K562 (cell line): ENCODE measurements at regions not wholly inside any gene's neighbourhood (a gene's known extent, or its start where the extent isn't known, plus 50 kb on each side); places are given as distances from the start of the nearest gene placed in this dataset.
A peak's percentile ranks its signal among the peaks of the same experiment; 100 is the strongest.

ENCODE experiments used
- ATAC-seq: fragments of 200-7000 bp; cut with Tn5 transposase; 3 replicates; pipeline ENCODE4 v1.9.1; 2020; ENCODE audit warnings: moderate library complexity
- BruUV-seq: library from RNA; stranded (reverse); fragments of 400-500 nt; replicated peaks from 2 replicates; lab custom pipeline; 2021; lab: Mats Ljungman, UMichigan
- CTCF ChIA-PET: fragments of 300-600 bp; formaldehyde crosslinking; extraction: SDS; loops from one replicate; lab custom pipeline; 2021; ENCODE audit warnings: low intra/inter-chr PET ratio; lab: Yijun Ruan, JAX
- POLR2A ChIA-PET: fragments of 300-600, 350-650 bp; sonication (Branson Sonifier 250); formaldehyde crosslinking; extraction: SDS; loops from one replicate; lab custom pipeline; 2021; ENCODE audit warnings: antibody characterized with exemption, inconsistent platforms; lab: Yijun Ruan, JAX
- DNase-seq, 4 experiments: peaks; one replicate each; pipeline versions ENCODE4 v3.0.0 to v3.0.0-alpha.2; 2011 to 2018; ENCODE audit warnings: low spot score in 3 of 4, mixed read lengths in 3 of 4; ENCODE audit errors: extremely low read depth in 1 of 4
- FAIRE-seq: peaks from 2 replicates; lab custom pipeline; 2011; peaks lifted over from hg19 to GRCh38; lab: Jason Lieb, UNC
- H2AFZ ChIP-seq: 2 replicates; pipeline ENCODE4 v1.6.0; 2011; ENCODE audit warnings: low read depth, low read length, control low read depth, inconsistent platforms
- H3K27ac ChIP-seq: fragments of 200-600 bp; 3 replicates; pipeline ENCODE4 v1.8.0; 2011; ENCODE audit warnings: low read depth, mild to moderate bottlenecking, control low read depth, inconsistent platforms, low read length, moderate library complexity, mixed read lengths; ENCODE audit errors: extremely low read depth
- H3K27me3 ChIP-seq, 2 experiments: fragments of 300-600 bp in 1 of 2; 2 replicates in 1 of 2; 3 replicates in 1 of 2; pipeline versions ENCODE4 v1.6.0 to v1.8.0; 2011; ENCODE audit warnings: inconsistent platforms in 2 of 2, low read length in 2 of 2, mild to moderate bottlenecking in 1 of 2, mixed read lengths in 1 of 2, moderate library complexity in 1 of 2; ENCODE audit not compliant: control insufficient read depth in 2 of 2, insufficient read depth in 2 of 2
- H3K36me3 ChIP-seq: fragments of 300-600 bp; 3 replicates; pipeline ENCODE4 v1.8.0; 2011; ENCODE audit warnings: mild to moderate bottlenecking, low read length, inconsistent platforms; ENCODE audit not compliant: control insufficient read depth, insufficient read depth
- H3K4me1 ChIP-seq, 2 experiments: fragments of 200-600 bp in 1 of 2; replicated peaks in 1 of 2; 2 replicates in 1 of 2; 3 replicates in 1 of 2; pipeline versions ENCODE4 v1.5.1 to v1.8.0; 2011; ENCODE audit warnings: inconsistent platforms in 2 of 2, low read length in 2 of 2, mild to moderate bottlenecking in 1 of 2, mixed read lengths in 1 of 2, moderate library complexity in 1 of 2; ENCODE audit not compliant: control insufficient read depth in 2 of 2, insufficient read depth in 2 of 2
- H3K4me2 ChIP-seq: 2 replicates; pipeline ENCODE4 v1.6.1; 2011; ENCODE audit warnings: low read length, control low read depth, inconsistent platforms, mixed read lengths; ENCODE audit not compliant: insufficient read depth
- H3K4me3 ChIP-seq: fragments of 200-600 bp; sonication (generic), shearing (Covaris generic); 2 replicates; pipeline ENCODE4 v1.5.1; 2016; ENCODE audit warnings: control low read depth, inconsistent platforms
- H3K79me2 ChIP-seq: fragments of 200-600 bp; 3 replicates; pipeline ENCODE4 v1.8.0; 2011; ENCODE audit warnings: low read length, inconsistent platforms; ENCODE audit not compliant: control insufficient read depth, insufficient read depth
- H3K9ac ChIP-seq, 2 experiments: 2 replicates each; pipeline versions ENCODE4 v1.6.0 to v1.6.1; 2011; ENCODE audit warnings: low read depth in 2 of 2, low read length in 2 of 2, control low read depth in 1 of 2, inconsistent platforms in 1 of 2, mild to moderate bottlenecking in 1 of 2, mixed read lengths in 1 of 2; ENCODE audit not compliant: insufficient read depth in 1 of 2
- H3K9me1 ChIP-seq: one replicate; pipeline ENCODE4 v1.6.0; 2011; ENCODE audit warnings: inconsistent platforms, mild to moderate bottlenecking, low read length, moderate library complexity; ENCODE audit not compliant: control insufficient read depth, insufficient read depth
- H3K9me3 ChIP-seq: replicated peaks from 2 replicates; pipeline ENCODE4 v1.5.1; 2011; ENCODE audit warnings: low read depth, low read length, inconsistent platforms; ENCODE audit not compliant: control insufficient read depth, insufficient read depth
- H4K20me1 ChIP-seq: replicated peaks from 2 replicates; pipeline ENCODE4 v1.6.1; 2011; ENCODE audit warnings: low read length, inconsistent platforms, mixed read lengths; ENCODE audit not compliant: control insufficient read depth, insufficient read depth
- ARID1B ChIP-seq: fragments of 450-650 bp; IDR thresholded peaks from 2 replicates; pipeline ENCODE4 v1.6.1; 2016; ENCODE audit warnings: antibody characterized with exemption, mild to moderate bottlenecking, inconsistent platforms
- CBFA2T3 ChIP-seq: fragments of 450-650 bp; IDR thresholded peaks from 2 replicates; pipeline ENCODE4 v1.6.1; 2017
- GTF2B ChIP-seq: IDR thresholded peaks from 2 replicates; pipeline ENCODE4 v1.6.1; 2011; ENCODE audit not compliant: insufficient read length; ENCODE audit errors: extremely low read depth
- JUNB ChIP-seq: fragments of 450-650 bp; formaldehyde crosslinking; conservative IDR thresholded peaks from 2 replicates; pipeline ENCODE4 v1.4.0; 2020; ENCODE audit warnings: mild to moderate bottlenecking
- NCOR1 ChIP-seq: fragments of 450-650 bp; IDR thresholded peaks from 2 replicates; pipeline ENCODE4 v1.6.1; 2016; ENCODE audit warnings: mild to moderate bottlenecking, moderate library complexity
- RBBP5 ChIP-seq: fragments of 200-600 bp; sonication (generic); IDR thresholded peaks from 2 replicates; pipeline ENCODE4 v1.6.1; 2012; ENCODE audit warnings: borderline replicate concordance, mild to moderate bottlenecking, low read length, control low read depth, inconsistent platforms; ENCODE audit not compliant: insufficient read depth, poor library complexity, severe bottlenecking
- SPI1 ChIP-seq: IDR thresholded peaks from 2 replicates; pipeline ENCODE4 v1.6.1; 2011; ENCODE audit warnings: low read depth, low read length, control low read depth, borderline replicate concordance
- TFE3 ChIP-seq: fragments of 450-650 bp; formaldehyde crosslinking; IDR thresholded peaks from 2 replicates; pipeline ENCODE4 v1.4.0; 2020; ENCODE audit warnings: mild to moderate bottlenecking, mixed read lengths
- ZBED1 ChIP-seq: IDR thresholded peaks from 2 replicates; pipeline ENCODE4 v1.6.1; 2014
- ZBTB8A ChIP-seq: fragments of 450-650 bp; IDR thresholded peaks from 2 replicates; pipeline ENCODE4 v1.6.1; 2018; ENCODE audit warnings: mild to moderate bottlenecking, moderate library complexity; ENCODE audit not compliant: partially characterized antibody
- ZNF232 ChIP-seq: sonication (generic); formaldehyde crosslinking; IDR thresholded peaks from 2 replicates; pipeline ENCODE4 v1.8.0; 2022; ENCODE audit warnings: mild to moderate bottlenecking, missing genetic modification reagents
- WGBS: fragments of 100-300 bp; shearing (Covaris generic); methylation state at CpG from one replicate; pipeline ENCODE4 v1.1.6; 2016; ENCODE audit warnings: low coverage, mixed read lengths; ENCODE audit not compliant: insufficient coverage; ENCODE audit errors: missing lambda C conversion rate; 5-methylcytosine and 5-hydroxymethylcytosine counted together
- in situ Hi-C: fragments of 300-500 bp; cut with MboI; formaldehyde crosslinking; loops from 4 replicates; pipeline ENCODE4 v1.15.0; 2018; ENCODE audit warnings: inconsistent platforms, mixed read lengths
- intact Hi-C: fragments of 100-400 bp; cut with micrococcal nuclease; formaldehyde crosslinking; loops from 2 replicates; pipeline ENCODE4 v1.14.2; 2022
- TF ChIP-seq, protein P1 (sequence below): sonication (generic); formaldehyde crosslinking; IDR thresholded peaks from 2 replicates; pipeline ENCODE4 v1.8.0; 2022; ENCODE audit warnings: missing genetic modification reagents, mild to moderate bottlenecking, borderline replicate concordance
- TF ChIP-seq, protein P2 (sequence below): fragments of 450-650 bp; IDR thresholded peaks from 2 replicates; pipeline ENCODE4 v1.6.1; 2016; ENCODE audit warnings: missing biosample characterization, missing genetic modification characterization

DNA sequence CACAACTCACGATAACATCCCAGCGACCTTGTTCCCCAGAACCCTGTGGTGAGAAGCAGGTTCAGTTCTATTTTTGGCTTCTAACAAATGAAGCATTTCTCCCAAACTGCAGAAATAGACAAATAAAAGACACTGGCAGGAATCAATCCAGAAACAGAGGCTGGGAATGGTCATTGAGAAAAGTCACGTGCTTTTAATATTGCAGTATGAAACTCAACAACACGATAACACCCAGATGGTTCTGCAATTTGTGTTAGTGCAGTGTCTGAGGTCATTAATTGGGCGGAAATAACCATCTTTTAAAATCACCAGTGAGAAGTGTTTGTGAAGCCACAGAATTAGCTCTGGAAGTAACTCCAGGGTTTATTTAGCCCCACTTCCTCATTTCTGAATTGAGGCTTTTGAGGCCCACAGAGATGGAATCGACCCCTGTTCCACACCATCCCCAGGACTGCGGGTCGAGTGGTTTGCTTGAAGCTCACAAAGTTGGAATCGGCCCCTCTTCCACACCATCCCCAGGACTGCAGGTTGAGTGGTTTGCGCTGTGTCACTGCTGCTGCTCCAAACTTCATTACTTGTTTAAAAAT, 164.7 kb upstream of the IRX4 start:
- H4K20me1 ChIP-seq = no peaks in the 10 kb centered on the region
- POLR2A ChIA-PET = no interaction called here
- FAIRE-seq (peak; percentile 15), DNase-seq (no peak), ATAC-seq (no peak)
- CTCF ChIA-PET = no interaction called here
- in situ Hi-C loops (no loop called here), intact Hi-C loops (no loop called here)
- H3K4me1 ChIP-seq = no peaks in the 10 kb centered on the region
- no peaks in the 10 kb centered on the region for H3K79me2 ChIP-seq
- no peaks in the 10 kb centered on the region for H3K9me3 ChIP-seq
- no peak overlapping the region for H2AFZ ChIP-seq
- no peak overlapping the region for H3K9ac ChIP-seq
- H3K36me3 ChIP-seq = no peaks in the 10 kb centered on the region
- no peak overlapping the region for H3K4me2 ChIP-seq
- peaks cover 4 to 33% of the 10 kb centered on the region in 2 experiments; a peak in 4 of 5 replicates for H3K27me3 ChIP-seq
- BruUV-seq = no TSS peak
- no peak overlapping the region for H3K4me3 ChIP-seq
- no peaks in the 10 kb centered on the region for H3K9me1 ChIP-seq
- WGBS = 0% methylated on average over 10 of the region's 10 CpGs
- H3K27ac ChIP-seq = no peak overlapping the region
- TF ChIP-seq, protein P1, sequence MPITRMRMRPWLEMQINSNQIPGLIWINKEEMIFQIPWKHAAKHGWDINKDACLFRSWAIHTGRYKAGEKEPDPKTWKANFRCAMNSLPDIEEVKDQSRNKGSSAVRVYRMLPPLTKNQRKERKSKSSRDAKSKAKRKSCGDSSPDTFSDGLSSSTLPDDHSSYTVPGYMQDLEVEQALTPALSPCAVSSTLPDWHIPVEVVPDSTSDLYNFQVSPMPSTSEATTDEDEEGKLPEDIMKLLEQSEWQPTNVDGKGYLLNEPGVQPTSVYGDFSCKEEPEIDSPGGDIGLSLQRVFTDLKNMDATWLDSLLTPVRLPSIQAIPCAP = no peak
- TF ChIP-seq ZBED1 = no peak
- TF ChIP-seq ZNF232 = no peak
- TF ChIP-seq RBBP5 = no peak
- TF ChIP-seq, protein P2, sequence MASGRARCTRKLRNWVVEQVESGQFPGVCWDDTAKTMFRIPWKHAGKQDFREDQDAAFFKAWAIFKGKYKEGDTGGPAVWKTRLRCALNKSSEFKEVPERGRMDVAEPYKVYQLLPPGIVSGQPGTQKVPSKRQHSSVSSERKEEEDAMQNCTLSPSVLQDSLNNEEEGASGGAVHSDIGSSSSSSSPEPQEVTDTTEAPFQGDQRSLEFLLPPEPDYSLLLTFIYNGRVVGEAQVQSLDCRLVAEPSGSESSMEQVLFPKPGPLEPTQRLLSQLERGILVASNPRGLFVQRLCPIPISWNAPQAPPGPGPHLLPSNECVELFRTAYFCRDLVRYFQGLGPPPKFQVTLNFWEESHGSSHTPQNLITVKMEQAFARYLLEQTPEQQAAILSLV (tag) = no peak
- no peak for TF ChIP-seq ARID1B
- no peak for TF ChIP-seq GTF2B
- peak; percentile 72 for TF ChIP-seq TFE3 (CRISPR knock-in tag)
- no peak for TF ChIP-seq CBFA2T3
- TF ChIP-seq ZBTB8A = no peak
- peak; percentile 95 for TF ChIP-seq SPI1
- no peak for TF ChIP-seq NCOR1
- TF ChIP-seq JUNB (CRISPR knock-in tag) = no peak
